Neural progenitor cell (in vitro differentiated cells): ENCODE measurements at regions not wholly inside any gene's neighbourhood (a gene's known extent, or its start where the extent isn't known, plus 50 kb on each side); places are given as distances from the start of the nearest gene placed in this dataset.

ENCODE experiments used
- DNase-seq: peaks from one replicate; pipeline ENCODE4 v3.0.0-alpha.2; 2016; ENCODE audit warnings: low spot score
- H2AFZ ChIP-seq: fragments of 200-600 bp; sonication (generic); replicated peaks from 2 replicates; pipeline ENCODE4 v1.6.1; 2016; ENCODE audit warnings: antibody characterized with exemption
- H3F3A ChIP-seq: fragments of 200-600 bp; sonication (generic); 2 replicates; pipeline ENCODE4 v1.6.1; 2016; ENCODE audit warnings: antibody characterized with exemption, low read depth
- H3K27ac ChIP-seq: fragments of 200-600 bp; sonication (generic); 2 replicates; pipeline ENCODE4 v1.5.1; 2016; ENCODE audit warnings: mild to moderate bottlenecking
- H3K27me3 ChIP-seq: fragments of 200-600 bp; sonication (generic); 2 replicates; pipeline ENCODE4 v1.6.1; 2016; ENCODE audit warnings: mild to moderate bottlenecking, moderate library complexity
- H3K36me3 ChIP-seq: fragments of 200-600 bp; sonication (generic); 2 replicates; pipeline ENCODE4 v1.5.1; 2016
- H3K4me1 ChIP-seq: fragments of 200-600 bp; sonication (generic); 2 replicates; pipeline ENCODE4 v1.6.1; 2016; ENCODE audit warnings: mixed run types
- H3K4me2 ChIP-seq: fragments of 200-600 bp; sonication (generic); 2 replicates; pipeline ENCODE4 v1.6.1; 2016
- H3K4me3 ChIP-seq: fragments of 200-600 bp; sonication (generic); 2 replicates; pipeline ENCODE4 v1.5.1; 2016
- H3K79me2 ChIP-seq: fragments of 200-600 bp; sonication (generic); 2 replicates; pipeline ENCODE4 v1.6.1; 2016; ENCODE audit warnings: low read depth
- H3K9ac ChIP-seq: fragments of 200-600 bp; sonication (generic); 2 replicates; pipeline ENCODE4 v1.6.1; 2016
- H3K9me3 ChIP-seq: fragments of 200-600 bp; sonication (generic); 2 replicates; pipeline ENCODE4 v1.5.1; 2016; ENCODE audit warnings: low read depth
- H4K20me1 ChIP-seq: fragments of 200-600 bp; sonication (generic); 2 replicates; pipeline ENCODE4 v1.6.1; 2016; ENCODE audit warnings: low read depth
- H3K27ac Mint-ChIP-seq: 3 replicates; pipeline ENCODE4 v1.8.0; 2021; ENCODE audit warnings: mixed read lengths
- H3K27me3 Mint-ChIP-seq: 2 replicates; pipeline ENCODE4 v1.8.0; 2022; ENCODE audit warnings: low read depth, mild to moderate bottlenecking, inconsistent platforms, moderate library complexity, mixed read lengths; ENCODE audit not compliant: insufficient read depth
- H3K36me3 Mint-ChIP-seq: 3 replicates; pipeline ENCODE4 v1.8.0; 2021; ENCODE audit warnings: mixed read lengths
- H3K4me1 Mint-ChIP-seq: 3 replicates; pipeline ENCODE4 v1.8.0; 2021; ENCODE audit warnings: mixed read lengths
- H3K4me3 Mint-ChIP-seq: 3 replicates; pipeline ENCODE4 v1.8.0; 2021; ENCODE audit warnings: mild to moderate bottlenecking, moderate library complexity, mixed read lengths
- H3K9me3 Mint-ChIP-seq: 3 replicates; pipeline ENCODE4 v1.8.0; 2020; ENCODE audit warnings: mixed read lengths
- CTCF ChIP-seq: fragments of 200-600 bp; sonication (generic); IDR thresholded peaks from 2 replicates; pipeline ENCODE4 v1.5.1; 2017; ENCODE audit warnings: antibody characterized with exemption, mild to moderate bottlenecking
- EZH2 ChIP-seq: fragments of 200-600 bp; sonication (generic); IDR thresholded peaks from 2 replicates; pipeline ENCODE4 v1.6.1; 2017; ENCODE audit warnings: antibody characterized with exemption, mild to moderate bottlenecking, moderate library complexity
- EZH2phosphoT487 ChIP-seq: fragments of 200-600 bp; sonication (generic); IDR thresholded peaks from 2 replicates; pipeline ENCODE4 v1.6.1; 2017; ENCODE audit warnings: antibody characterized with exemption

- no peak overlapping the region for H3K27ac ChIP-seq
- no peak overlapping the region for H2AFZ ChIP-seq
- no peaks in the 10 kb centered on the region for H3K9me3 ChIP-seq
- H3K4me3 ChIP-seq, result no peak overlapping the region
- peak; percentile 56 for DNase-seq
- H3K4me1 ChIP-seq, result peaks cover 31% of the 10 kb centered on the region
- TF ChIP-seq CTCF (no peak), EZH2phosphoT487 (no peak), EZH2 (no peak)
- H3K9me3 Mint-ChIP-seq, result no peaks in the 10 kb centered on the region
- peak overlapping the region; percentile 56 for H3K4me2 ChIP-seq
- H3K27me3 ChIP-seq, result no peaks in the 10 kb centered on the region
- peak overlapping the region; percentile 15 for H3K27ac Mint-ChIP-seq
- H3K27me3 Mint-ChIP-seq, result peaks cover 5% of the 10 kb centered on the region
- H3K79me2 ChIP-seq, result peaks cover 89% of the 10 kb centered on the region
- H3F3A ChIP-seq, result peaks cover 20% of the 10 kb centered on the region
- peaks cover 8% of the 10 kb centered on the region for H3K36me3 Mint-ChIP-seq
- peaks cover 76% of the 10 kb centered on the region for H3K4me1 Mint-ChIP-seq
- no peak overlapping the region for H3K9ac ChIP-seq
- no peaks in the 10 kb centered on the region for H3K36me3 ChIP-seq
- H3K4me3 Mint-ChIP-seq, result no peak overlapping the region
- peaks cover 97% of the 10 kb centered on the region for H4K20me1 ChIP-seq
These were observed 138.6 kb downstream of the GLI2 start for GRCh38 chr2:120873958-120874887.

GRCh38 chr2:120874888-120875275 is 139.2 kb downstream of the GLI2 start:
- Mint-ChIP-seq H3K27me3 (peaks cover 8% of the 10 kb centered on the region), H3K4me3 (no peak overlapping the region), H3K36me3 (peaks cover 8% of the 10 kb centered on the region), H3K27ac (peak overlapping the region; percentile 15), H3K9me3 (no peaks in the 10 kb centered on the region), H3K4me1 (peaks cover 79% of the 10 kb centered on the region)
- Histone ChIP-seq H3K79me2 (peaks cover 88% of the 10 kb centered on the region), H3K27ac (no peak overlapping the region), H3K4me3 (no peak overlapping the region), H3K9ac (no peak overlapping the region), H3K36me3 (no peaks in the 10 kb centered on the region), H4K20me1 (peaks cover 97% of the 10 kb centered on the region), H3F3A (peaks cover 20% of the 10 kb centered on the region), H3K27me3 (no peaks in the 10 kb centered on the region), H3K4me1 (peaks cover 38% of the 10 kb centered on the region), H3K9me3 (no peaks in the 10 kb centered on the region), H3K4me2 (peak overlapping the region; percentile 56), H2AFZ (no peak overlapping the region)
- DNase-seq, result no peak
- TF ChIP-seq EZH2phosphoT487, result no peak
- TF ChIP-seq EZH2, result no peak
- no peak for TF ChIP-seq CTCF

- no peaks in the 10 kb centered on the region for H3K36me3 ChIP-seq
- H3K27me3 ChIP-seq, result no peaks in the 10 kb centered on the region
- no peak for DNase-seq
- H3K36me3 Mint-ChIP-seq, result peaks cover 8% of the 10 kb centered on the region
- H3K4me3 ChIP-seq, result no peak overlapping the region
- H3F3A ChIP-seq, result peaks cover 20% of the 10 kb centered on the region
- peak overlapping the region; percentile 41 for H3K4me3 Mint-ChIP-seq
- peaks cover 7% of the 10 kb centered on the region for H3K27me3 Mint-ChIP-seq
- peaks cover 88% of the 10 kb centered on the region for H3K79me2 ChIP-seq
- H2AFZ ChIP-seq, result no peak overlapping the region
- H3K9me3 ChIP-seq, result no peaks in the 10 kb centered on the region
- no peak for TF ChIP-seq CTCF
- no peak for TF ChIP-seq EZH2phosphoT487
- TF ChIP-seq EZH2, result no peak
- H4K20me1 ChIP-seq, result peaks cover 97% of the 10 kb centered on the region
- H3K4me2 ChIP-seq, result no peak overlapping the region
- H3K27ac Mint-ChIP-seq, result peak overlapping the region; percentile 77
- no peaks in the 10 kb centered on the region for H3K9me3 Mint-ChIP-seq
- no peak overlapping the region for H3K27ac ChIP-seq
- peaks cover 84% of the 10 kb centered on the region for H3K4me1 Mint-ChIP-seq
- peaks cover 43% of the 10 kb centered on the region for H3K4me1 ChIP-seq
- H3K9ac ChIP-seq, result no peak overlapping the region
These were observed 139.8 kb downstream of the GLI2 start for GRCh38 chr2:120875431-120875830.
